Fibroblast of lung (primary cell): ENCODE measurements at regions not wholly inside any gene's neighbourhood (a gene's known extent, or its start where the extent isn't known, plus 50 kb on each side); places are given as distances from the start of the nearest gene placed in this dataset.

Source experiments
- DNase-seq, 2 donors: peaks; one replicate each; pipeline versions ENCODE4 v3.0.0 to v3.0.0-alpha.2; 2010; ENCODE audit warnings: low read depth in 2 of 2
- H2AFZ ChIP-seq: 2 replicates; pipeline ENCODE4 v1.5.1; 2012; ENCODE audit warnings: low read length, control low read depth, inconsistent platforms
- H3K27ac ChIP-seq: 2 replicates; pipeline ENCODE4 v1.5.1; 2011; ENCODE audit warnings: low read length, control low read depth; ENCODE audit not compliant: insufficient read depth
- H3K27me3 ChIP-seq: 2 replicates; pipeline ENCODE4 v1.5.1; 2011; ENCODE audit warnings: mild to moderate bottlenecking, low read length; ENCODE audit not compliant: control insufficient read depth, insufficient read depth
- H3K36me3 ChIP-seq: 2 replicates; pipeline ENCODE4 v1.5.1; 2011; ENCODE audit warnings: low read length; ENCODE audit not compliant: control insufficient read depth, insufficient read depth
- H3K4me1 ChIP-seq: 2 replicates; pipeline ENCODE4 v1.5.1; 2011; ENCODE audit warnings: low read length; ENCODE audit not compliant: control insufficient read depth, insufficient read depth; ENCODE audit errors: extremely low read depth
- H3K4me2 ChIP-seq: 2 replicates; pipeline ENCODE4 v1.5.1; 2011; ENCODE audit warnings: low read length, control low read depth; ENCODE audit not compliant: insufficient read depth; ENCODE audit errors: extremely low read depth
- H3K4me3 ChIP-seq, 4 experiments: fragments of 200-600 bp in 1 of 4; sonication (generic) in 1 of 4; replicated peaks in 1 of 4; 2 replicates each; pipeline ENCODE4 v1.5.1; 2011 to 2016; ENCODE audit warnings: low read length in 4 of 4, low read depth in 3 of 4, mild to moderate bottlenecking in 3 of 4, control low read depth in 2 of 4, inconsistent platforms in 1 of 4, mixed read lengths in 1 of 4; ENCODE audit not compliant: insufficient read depth in 1 of 4; ENCODE audit errors: control extremely low read depth in 1 of 4
- H3K79me2 ChIP-seq: 2 replicates; pipeline ENCODE4 v1.5.1; 2012; ENCODE audit warnings: mild to moderate bottlenecking, low read length, inconsistent platforms; ENCODE audit not compliant: control insufficient read depth, insufficient read depth
- H3K9ac ChIP-seq: 2 replicates; pipeline ENCODE4 v1.5.1; 2011; ENCODE audit warnings: mild to moderate bottlenecking, low read length, control low read depth; ENCODE audit not compliant: insufficient read depth
- H3K9me3 ChIP-seq: 2 replicates; pipeline ENCODE4 v1.5.1; 2012; ENCODE audit warnings: low read depth, low read length; ENCODE audit not compliant: control insufficient read depth, insufficient read depth
- H4K20me1 ChIP-seq: 2 replicates; pipeline ENCODE4 v1.5.1; 2011; ENCODE audit warnings: low read length; ENCODE audit not compliant: control insufficient read depth, insufficient read depth; ENCODE audit errors: extremely low read depth
- CTCF ChIP-seq, 2 donors: IDR thresholded peaks in 1 of 2; conservative IDR thresholded peaks in 1 of 2; 1 replicate in 1 of 2; 2 replicates in 1 of 2; pipeline ENCODE4 v1.5.1; 2011 to 2012; ENCODE audit warnings: low read length in 2 of 2, control low read depth in 1 of 2, inconsistent platforms in 1 of 2, low read depth in 1 of 2, mild to moderate bottlenecking in 1 of 2
- EZH2 ChIP-seq: IDR thresholded peaks from 2 replicates; pipeline ENCODE4 v1.5.1; 2012; ENCODE audit warnings: low read length, control low read depth, mild to moderate bottlenecking; ENCODE audit errors: missing control alignments

- peak; percentile 36 to 95 for DNase-seq
- no peaks in the 10 kb centered on the region for H3K9me3 ChIP-seq
Measured at GRCh38 chr4:105058177-105058812, 88.4 kb upstream of the TET2 start.

GRCh38 chr4:105059337-105059736, 87.3 kb upstream of the TET2 start:
- no peaks in the 10 kb centered on the region for H3K9me3 ChIP-seq
- no peaks in the 10 kb centered on the region for H3K79me2 ChIP-seq
- no peak overlapping the region for H3K27ac ChIP-seq
- no peak overlapping the region for H3K4me2 ChIP-seq
- TF ChIP-seq CTCF (conservative IDR thresholded peaks at IDR 0.05 in 1 of 2, IDR thresholded peaks at IDR 0.05 in 1 of 2; ENCODE audit: low read depth in 1 of 2, low read length in 2 of 2) (no peak), EZH2 (no peak)
- DNase-seq, result peak in 1 of 2 donors; percentile 30
- H3K27me3 ChIP-seq, result no peaks in the 10 kb centered on the region
- H3K9ac ChIP-seq, result no peak overlapping the region
- H3K36me3 ChIP-seq, result no peaks in the 10 kb centered on the region
- H3K4me1 ChIP-seq, result no peaks in the 10 kb centered on the region
- H2AFZ ChIP-seq, result no peak overlapping the region
- H3K4me3 ChIP-seq, result no peak overlapping the region
- H4K20me1 ChIP-seq, result no peaks in the 10 kb centered on the region

More at GRCh38 chr4:105058177-105058812, 88.4 kb upstream of the TET2 start:
- Histone ChIP-seq H3K4me2 (no peak overlapping the region), H3K27me3 (no peaks in the 10 kb centered on the region), H3K27ac (no peak overlapping the region), H3K79me2 (no peaks in the 10 kb centered on the region), H3K4me3 (no peak overlapping the region), H2AFZ (no peak overlapping the region), H3K4me1 (no peaks in the 10 kb centered on the region), H3K9ac (no peak overlapping the region), H3K36me3 (no peaks in the 10 kb centered on the region), H4K20me1 (no peaks in the 10 kb centered on the region)
- no peak for TF ChIP-seq EZH2
- no peak for TF ChIP-seq CTCF (conservative IDR thresholded peaks at IDR 0.05 in 1 of 2, IDR thresholded peaks at IDR 0.05 in 1 of 2; ENCODE audit: low read depth in 1 of 2, low read length in 2 of 2)

- no peaks in the 10 kb centered on the region for H3K4me1 ChIP-seq
- H3K4me3 ChIP-seq, result no peak overlapping the region
- peak in 1 of 2 donors; percentile 82 for DNase-seq
- H3K27me3 ChIP-seq, result no peaks in the 10 kb centered on the region
- H3K79me2 ChIP-seq, result no peaks in the 10 kb centered on the region
- H3K27ac ChIP-seq, result no peak overlapping the region
- no peaks in the 10 kb centered on the region for H3K36me3 ChIP-seq
- TF ChIP-seq EZH2 (no peak), CTCF (conservative IDR thresholded peaks at IDR 0.05 in 1 of 2, IDR thresholded peaks at IDR 0.05 in 1 of 2; ENCODE audit: low read depth in 1 of 2, low read length in 2 of 2) (no peak)
- no peaks in the 10 kb centered on the region for H3K9me3 ChIP-seq
- no peak overlapping the region for H2AFZ ChIP-seq
- H4K20me1 ChIP-seq, result no peaks in the 10 kb centered on the region
- H3K9ac ChIP-seq, result no peak overlapping the region
- H3K4me2 ChIP-seq, result no peak overlapping the region
Measured at GRCh38 chr4:105060628-105061027, 86.0 kb upstream of the TET2 start.
